ENCODE measurements at regions not wholly inside any gene's neighbourhood (a gene's known extent, or its start where the extent isn't known, plus 50 kb on each side); places are given as distances from the start of the nearest gene placed in this dataset.

- Histone ChIP-seq H4K8ac (ENCODE audit: low read depth, low read length) (no peak overlapping the region), H2AK5ac (ENCODE audit: low read length) (no peak overlapping the region), H2BK5ac (ENCODE audit: low read length) (no peak overlapping the region), H3K36me3 (ENCODE audit: control insufficient read depth, insufficient read depth, low read length) (no peaks in the 10 kb centered on the region), H3K23ac (ENCODE audit: low read length) (no peak overlapping the region), H3K18ac (ENCODE audit: low read length) (no peak overlapping the region), H3K27me3 (ENCODE audit: insufficient read depth, low read length, poor library complexity) (no peaks in the 10 kb centered on the region), H3K9ac (ENCODE audit: low read length) (no peak overlapping the region), H3K4me3 (ENCODE audit: low read length) (no peak overlapping the region), H3K4me1 (ENCODE audit: control insufficient read depth, low read depth, low read length) (no peaks in the 10 kb centered on the region), H3K79me2 (ENCODE audit: control insufficient read depth, insufficient read depth, low read length) (no peaks in the 10 kb centered on the region), H2BK15ac (replicated peaks; ENCODE audit: low read depth) (no peak overlapping the region), H4K5ac (ENCODE audit: low read length) (no peak overlapping the region), H3K4me2 (ENCODE audit: low read length) (no peak overlapping the region), H3K4ac (ENCODE audit: low read depth, low read length) (no peak overlapping the region), H3K79me1 (ENCODE audit: low read length) (no peaks in the 10 kb centered on the region), H3K56ac (ENCODE audit: low read length) (no peak overlapping the region), H2BK120ac (ENCODE audit: low read depth, low read length) (no peak overlapping the region), H3K27ac (ENCODE audit: low read depth, low read length) (no peak overlapping the region)
- no CpG with 5 or more reads among the region's 8 CpGs for WGBS (ENCODE audit: extremely low coverage, insufficient coverage, low lambda C conversion rate)
- peak; percentile 37 for DNase-seq
Measured at GRCh38 chr3:99498550-99499234, 139.7 kb upstream of the COL8A1 start.

- Histone ChIP-seq H4K8ac (ENCODE audit: low read depth, low read length) (no peak overlapping the region), H2BK15ac (replicated peaks; ENCODE audit: low read depth) (no peak overlapping the region), H3K4ac (ENCODE audit: low read depth, low read length) (no peak overlapping the region), H3K4me1 (ENCODE audit: control insufficient read depth, low read depth, low read length) (no peaks in the 10 kb centered on the region), H3K4me3 (ENCODE audit: low read length) (no peak overlapping the region), H3K36me3 (ENCODE audit: control insufficient read depth, insufficient read depth, low read length) (no peaks in the 10 kb centered on the region), H3K18ac (ENCODE audit: low read length) (no peak overlapping the region), H3K27ac (ENCODE audit: low read depth, low read length) (no peak overlapping the region), H3K4me2 (ENCODE audit: low read length) (no peak overlapping the region), H2BK120ac (ENCODE audit: low read depth, low read length) (no peak overlapping the region), H4K5ac (ENCODE audit: low read length) (no peak overlapping the region), H3K23ac (ENCODE audit: low read length) (no peak overlapping the region), H3K27me3 (ENCODE audit: insufficient read depth, low read length, poor library complexity) (no peaks in the 10 kb centered on the region), H2BK5ac (ENCODE audit: low read length) (no peak overlapping the region), H3K79me2 (ENCODE audit: control insufficient read depth, insufficient read depth, low read length) (no peaks in the 10 kb centered on the region), H3K56ac (ENCODE audit: low read length) (no peak overlapping the region), H3K9ac (ENCODE audit: low read length) (no peak overlapping the region), H2AK5ac (ENCODE audit: low read length) (no peak overlapping the region), H3K79me1 (ENCODE audit: low read length) (no peaks in the 10 kb centered on the region)
- no peak for DNase-seq
- no CpG with 5 or more reads among the region's 1 CpG for WGBS (ENCODE audit: extremely low coverage, insufficient coverage, low lambda C conversion rate)
Measured at GRCh38 chr3:99487894-99488293, 150.5 kb upstream of the COL8A1 start.

GRCh38 chr3:99485286-99485685 is 153.1 kb upstream of the COL8A1 start:
- H2BK5ac ChIP-seq (ENCODE audit: low read length): no peak overlapping the region
- no CpG with 5 or more reads among the region's 3 CpGs for WGBS (ENCODE audit: extremely low coverage, insufficient coverage, low lambda C conversion rate)
- no peaks in the 10 kb centered on the region for H3K79me2 ChIP-seq (ENCODE audit: control insufficient read depth, insufficient read depth, low read length)
- no peak overlapping the region for H3K23ac ChIP-seq (ENCODE audit: low read length)
- no peaks in the 10 kb centered on the region for H3K4me1 ChIP-seq (ENCODE audit: control insufficient read depth, low read depth, low read length)
- H3K27ac ChIP-seq (ENCODE audit: low read depth, low read length): no peak overlapping the region
- no peak overlapping the region for H4K8ac ChIP-seq (ENCODE audit: low read depth, low read length)
- no peaks in the 10 kb centered on the region for H3K36me3 ChIP-seq (ENCODE audit: control insufficient read depth, insufficient read depth, low read length)
- no peak overlapping the region for H3K4me2 ChIP-seq (ENCODE audit: low read length)
- no peak overlapping the region for H2BK15ac ChIP-seq (replicated peaks; ENCODE audit: low read depth)
- no peak overlapping the region for H3K4ac ChIP-seq (ENCODE audit: low read depth, low read length)
- no peak overlapping the region for H2AK5ac ChIP-seq (ENCODE audit: low read length)
- H3K18ac ChIP-seq (ENCODE audit: low read length): no peak overlapping the region
- no peaks in the 10 kb centered on the region for H3K27me3 ChIP-seq (ENCODE audit: insufficient read depth, low read length, poor library complexity)
- no peak overlapping the region for H3K56ac ChIP-seq (ENCODE audit: low read length)
- H4K5ac ChIP-seq (ENCODE audit: low read length): no peak overlapping the region
- DNase-seq: no peak
- H3K79me1 ChIP-seq (ENCODE audit: low read length): no peaks in the 10 kb centered on the region
- H2BK120ac ChIP-seq (ENCODE audit: low read depth, low read length): no peak overlapping the region
- no peak overlapping the region for H3K9ac ChIP-seq (ENCODE audit: low read length)
- no peak overlapping the region for H3K4me3 ChIP-seq (ENCODE audit: low read length)

- H3K18ac ChIP-seq (ENCODE audit: low read length): no peak overlapping the region
- H4K8ac ChIP-seq (ENCODE audit: low read depth, low read length): no peak overlapping the region
- no peak for DNase-seq
- H3K79me2 ChIP-seq (ENCODE audit: control insufficient read depth, insufficient read depth, low read length): no peaks in the 10 kb centered on the region
- H2BK5ac ChIP-seq (ENCODE audit: low read length): no peak overlapping the region
- no peak overlapping the region for H3K23ac ChIP-seq (ENCODE audit: low read length)
- no peak overlapping the region for H2BK120ac ChIP-seq (ENCODE audit: low read depth, low read length)
- H3K36me3 ChIP-seq (ENCODE audit: control insufficient read depth, insufficient read depth, low read length): no peaks in the 10 kb centered on the region
- no peak overlapping the region for H3K56ac ChIP-seq (ENCODE audit: low read length)
- no peak overlapping the region for H3K4ac ChIP-seq (ENCODE audit: low read depth, low read length)
- no peak overlapping the region for H3K9ac ChIP-seq (ENCODE audit: low read length)
- H2AK5ac ChIP-seq (ENCODE audit: low read length): no peak overlapping the region
- H3K4me3 ChIP-seq (ENCODE audit: low read length): no peak overlapping the region
- no peak overlapping the region for H3K4me2 ChIP-seq (ENCODE audit: low read length)
- H3K27ac ChIP-seq (ENCODE audit: low read depth, low read length): no peak overlapping the region
- H3K79me1 ChIP-seq (ENCODE audit: low read length): no peaks in the 10 kb centered on the region
- no peaks in the 10 kb centered on the region for H3K27me3 ChIP-seq (ENCODE audit: insufficient read depth, low read length, poor library complexity)
- H3K4me1 ChIP-seq (ENCODE audit: control insufficient read depth, low read depth, low read length): no peaks in the 10 kb centered on the region
- H4K5ac ChIP-seq (ENCODE audit: low read length): no peak overlapping the region
- no peak overlapping the region for H2BK15ac ChIP-seq (replicated peaks; ENCODE audit: low read depth)
Measured at GRCh38 chr3:99484871-99485270, 153.5 kb upstream of the COL8A1 start.

GRCh38 chr3:99483841-99484240 is 154.6 kb upstream of the COL8A1 start:
- H3K4me3 ChIP-seq (ENCODE audit: low read length): no peak overlapping the region
- H2BK5ac ChIP-seq (ENCODE audit: low read length): no peak overlapping the region
- no peak overlapping the region for H4K8ac ChIP-seq (ENCODE audit: low read depth, low read length)
- no peak overlapping the region for H3K23ac ChIP-seq (ENCODE audit: low read length)
- DNase-seq: no peak
- H2BK120ac ChIP-seq (ENCODE audit: low read depth, low read length): no peak overlapping the region
- no peak overlapping the region for H2AK5ac ChIP-seq (ENCODE audit: low read length)
- no peaks in the 10 kb centered on the region for H3K27me3 ChIP-seq (ENCODE audit: insufficient read depth, low read length, poor library complexity)
- no peaks in the 10 kb centered on the region for H3K79me1 ChIP-seq (ENCODE audit: low read length)
- no peak overlapping the region for H3K18ac ChIP-seq (ENCODE audit: low read length)
- no peak overlapping the region for H3K4ac ChIP-seq (ENCODE audit: low read depth, low read length)
- H3K4me1 ChIP-seq (ENCODE audit: control insufficient read depth, low read depth, low read length): no peaks in the 10 kb centered on the region
- H3K27ac ChIP-seq (ENCODE audit: low read depth, low read length): no peak overlapping the region
- H3K9ac ChIP-seq (ENCODE audit: low read length): no peak overlapping the region
- no peak overlapping the region for H2BK15ac ChIP-seq (replicated peaks; ENCODE audit: low read depth)
- no peaks in the 10 kb centered on the region for H3K36me3 ChIP-seq (ENCODE audit: control insufficient read depth, insufficient read depth, low read length)
- no peak overlapping the region for H3K4me2 ChIP-seq (ENCODE audit: low read length)
- H4K5ac ChIP-seq (ENCODE audit: low read length): no peak overlapping the region
- no peaks in the 10 kb centered on the region for H3K79me2 ChIP-seq (ENCODE audit: control insufficient read depth, insufficient read depth, low read length)
- no peak overlapping the region for H3K56ac ChIP-seq (ENCODE audit: low read length)

GRCh38 chr3:99482191-99482590 is 156.2 kb upstream of the COL8A1 start:
- Histone ChIP-seq H3K56ac (ENCODE audit: low read length) (no peak overlapping the region), H4K8ac (ENCODE audit: low read depth, low read length) (no peak overlapping the region), H4K5ac (ENCODE audit: low read length) (no peak overlapping the region), H3K4me1 (ENCODE audit: control insufficient read depth, low read depth, low read length) (no peaks in the 10 kb centered on the region), H3K79me2 (ENCODE audit: control insufficient read depth, insufficient read depth, low read length) (no peaks in the 10 kb centered on the region), H3K27ac (ENCODE audit: low read depth, low read length) (no peak overlapping the region), H3K79me1 (ENCODE audit: low read length) (no peaks in the 10 kb centered on the region), H3K36me3 (ENCODE audit: control insufficient read depth, insufficient read depth, low read length) (no peaks in the 10 kb centered on the region), H3K4ac (ENCODE audit: low read depth, low read length) (no peak overlapping the region), H3K4me2 (ENCODE audit: low read length) (no peak overlapping the region), H2BK5ac (ENCODE audit: low read length) (no peak overlapping the region), H3K4me3 (ENCODE audit: low read length) (no peak overlapping the region), H3K27me3 (ENCODE audit: insufficient read depth, low read length, poor library complexity) (no peaks in the 10 kb centered on the region), H2AK5ac (ENCODE audit: low read length) (no peak overlapping the region), H3K18ac (ENCODE audit: low read length) (no peak overlapping the region), H3K23ac (ENCODE audit: low read length) (no peak overlapping the region), H2BK120ac (ENCODE audit: low read depth, low read length) (no peak overlapping the region), H3K9ac (ENCODE audit: low read length) (no peak overlapping the region), H2BK15ac (replicated peaks; ENCODE audit: low read depth) (no peak overlapping the region)
- no CpG with 5 or more reads among the region's 1 CpG for WGBS (ENCODE audit: extremely low coverage, insufficient coverage, low lambda C conversion rate)
- DNase-seq: no peak
